ENCODE measurements at regions not wholly inside any gene's neighbourhood (a gene's known extent, or its start where the extent isn't known, plus 50 kb on each side); places are given as distances from the start of the nearest gene placed in this dataset.

DNA sequence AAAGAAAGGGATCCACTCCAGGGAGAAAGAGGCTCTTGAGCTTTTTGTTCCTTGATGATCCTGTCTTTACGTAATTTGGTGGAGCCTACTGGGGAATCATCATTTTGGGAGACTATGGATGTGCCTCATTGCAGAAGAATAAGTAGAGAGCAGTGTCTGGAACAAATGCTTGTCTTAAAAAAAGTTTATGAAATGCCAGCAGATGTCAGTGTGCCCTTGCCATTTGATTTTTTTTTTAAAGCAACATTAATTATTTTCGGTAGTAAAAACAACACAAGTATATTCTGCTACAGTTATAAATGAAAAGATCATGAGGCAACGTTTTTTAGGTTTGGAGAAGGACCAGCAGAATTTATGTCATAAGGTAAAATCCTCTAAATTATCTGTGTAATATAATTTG, 934.8 kb upstream of the EEF2KMT start:
- no peaks in the 10 kb centered on the region for H3K9me3 ChIP-seq (ENCODE audit: insufficient read depth, low read length)
- TF ChIP-seq, protein P1, sequence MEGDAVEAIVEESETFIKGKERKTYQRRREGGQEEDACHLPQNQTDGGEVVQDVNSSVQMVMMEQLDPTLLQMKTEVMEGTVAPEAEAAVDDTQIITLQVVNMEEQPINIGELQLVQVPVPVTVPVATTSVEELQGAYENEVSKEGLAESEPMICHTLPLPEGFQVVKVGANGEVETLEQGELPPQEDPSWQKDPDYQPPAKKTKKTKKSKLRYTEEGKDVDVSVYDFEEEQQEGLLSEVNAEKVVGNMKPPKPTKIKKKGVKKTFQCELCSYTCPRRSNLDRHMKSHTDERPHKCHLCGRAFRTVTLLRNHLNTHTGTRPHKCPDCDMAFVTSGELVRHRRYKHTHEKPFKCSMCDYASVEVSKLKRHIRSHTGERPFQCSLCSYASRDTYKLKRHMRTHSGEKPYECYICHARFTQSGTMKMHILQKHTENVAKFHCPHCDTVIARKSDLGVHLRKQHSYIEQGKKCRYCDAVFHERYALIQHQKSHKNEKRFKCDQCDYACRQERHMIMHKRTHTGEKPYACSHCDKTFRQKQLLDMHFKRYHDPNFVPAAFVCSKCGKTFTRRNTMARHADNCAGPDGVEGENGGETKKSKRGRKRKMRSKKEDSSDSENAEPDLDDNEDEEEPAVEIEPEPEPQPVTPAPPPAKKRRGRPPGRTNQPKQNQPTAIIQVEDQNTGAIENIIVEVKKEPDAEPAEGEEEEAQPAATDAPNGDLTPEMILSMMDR (IDR thresholded peaks at IDR 0.05; ENCODE audit: low read depth, low read length) = no peak
- TF ChIP-seq EZH2phosphoT487 (IDR thresholded peaks at IDR 0.05; ENCODE audit: low read depth) = no peak
- H3K4me2 ChIP-seq (ENCODE audit: low read length) = no peak overlapping the region
- no peaks in the 10 kb centered on the region for H4K20me1 ChIP-seq (ENCODE audit: insufficient read depth, low read length)
- H3K9ac ChIP-seq (ENCODE audit: low read length) = no peak overlapping the region
- H3K36me3 ChIP-seq (replicated peaks; ENCODE audit: low read depth, low read length) = no peaks in the 10 kb centered on the region
- no peaks in the 10 kb centered on the region for H3K4me1 ChIP-seq (ENCODE audit: low read length)
- no peak overlapping the region for H2AFZ ChIP-seq (ENCODE audit: low read depth, low read length)
- no peak overlapping the region for H3K4me3 ChIP-seq (ENCODE audit: low read length)
- H3K27me3 ChIP-seq (ENCODE audit: low read depth, low read length) = no peaks in the 10 kb centered on the region
- no peaks in the 10 kb centered on the region for H3K79me2 ChIP-seq (ENCODE audit: low read length)
- no peak overlapping the region for H3K27ac ChIP-seq (ENCODE audit: low read length)

DNA sequence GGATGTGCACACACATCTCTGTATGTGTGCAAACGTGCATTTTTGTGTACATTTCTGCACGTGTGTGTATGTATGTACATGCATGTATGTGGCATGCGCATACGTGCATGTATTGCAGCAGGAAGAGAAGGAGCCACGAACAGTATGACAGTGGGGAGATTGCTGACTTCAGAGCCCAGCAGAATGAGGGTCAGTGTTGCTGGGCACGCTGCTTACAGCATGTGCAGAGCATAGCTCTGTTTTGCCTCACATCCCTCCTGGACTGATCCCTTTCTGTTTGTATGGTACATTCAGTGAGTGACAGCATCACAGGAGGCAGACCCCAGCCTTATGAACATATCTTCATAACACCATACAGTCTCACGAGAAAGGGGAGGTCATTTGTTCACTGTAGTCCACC, 934.0 kb upstream of the EEF2KMT start:
- H3K36me3 ChIP-seq (replicated peaks; ENCODE audit: low read depth, low read length) = no peaks in the 10 kb centered on the region
- no peak overlapping the region for H3K4me2 ChIP-seq (ENCODE audit: low read length)
- no peak overlapping the region for H3K4me3 ChIP-seq (ENCODE audit: low read length)
- H2AFZ ChIP-seq (ENCODE audit: low read depth, low read length) = no peak overlapping the region
- H4K20me1 ChIP-seq (ENCODE audit: insufficient read depth, low read length) = no peaks in the 10 kb centered on the region
- no peaks in the 10 kb centered on the region for H3K27me3 ChIP-seq (ENCODE audit: low read depth, low read length)
- no peaks in the 10 kb centered on the region for H3K9me3 ChIP-seq (ENCODE audit: insufficient read depth, low read length)
- TF ChIP-seq EZH2phosphoT487 (IDR thresholded peaks at IDR 0.05; ENCODE audit: low read depth) = no peak
- TF ChIP-seq, protein P1 (IDR thresholded peaks at IDR 0.05; ENCODE audit: low read depth, low read length) = no peak
- H3K9ac ChIP-seq (ENCODE audit: low read length) = no peak overlapping the region
- no peak overlapping the region for H3K27ac ChIP-seq (ENCODE audit: low read length)
- H3K79me2 ChIP-seq (ENCODE audit: low read length) = no peaks in the 10 kb centered on the region
- no peaks in the 10 kb centered on the region for H3K4me1 ChIP-seq (ENCODE audit: low read length)

DNA sequence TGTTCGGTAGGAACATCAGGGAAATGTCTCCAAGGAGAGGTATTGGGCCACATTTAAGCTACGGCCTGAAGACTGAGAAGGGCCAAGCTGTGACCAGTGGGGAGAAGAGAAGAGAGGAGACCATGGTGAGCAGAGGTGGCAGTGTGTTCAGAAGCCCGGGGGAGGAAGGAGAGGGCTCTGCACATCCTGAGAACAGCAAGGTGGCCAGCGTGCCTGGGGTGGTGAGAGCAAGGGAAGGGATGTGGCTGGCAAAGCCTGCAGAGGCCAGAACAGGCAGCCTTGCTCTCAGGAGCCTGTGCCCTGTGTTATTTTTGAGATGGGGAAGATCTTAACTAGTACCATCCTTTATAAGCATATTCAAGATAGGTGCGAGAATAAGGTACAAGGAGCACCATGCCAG, 933.5 kb upstream of the EEF2KMT start:
- Histone ChIP-seq H3K4me2 (ENCODE audit: low read length) (no peak overlapping the region), H3K79me2 (ENCODE audit: low read length) (no peaks in the 10 kb centered on the region), H3K4me1 (ENCODE audit: low read length) (no peaks in the 10 kb centered on the region), H3K4me3 (ENCODE audit: low read length) (no peak overlapping the region), H3K9me3 (ENCODE audit: insufficient read depth, low read length) (no peaks in the 10 kb centered on the region), H3K36me3 (replicated peaks; ENCODE audit: low read depth, low read length) (no peaks in the 10 kb centered on the region), H3K27ac (ENCODE audit: low read length) (no peak overlapping the region), H4K20me1 (ENCODE audit: insufficient read depth, low read length) (no peaks in the 10 kb centered on the region), H3K9ac (ENCODE audit: low read length) (no peak overlapping the region), H3K27me3 (ENCODE audit: low read depth, low read length) (no peaks in the 10 kb centered on the region), H2AFZ (ENCODE audit: low read depth, low read length) (no peak overlapping the region)
- TF ChIP-seq EZH2phosphoT487 (IDR thresholded peaks at IDR 0.05; ENCODE audit: low read depth) = no peak
- TF ChIP-seq, protein P1 (IDR thresholded peaks at IDR 0.05; ENCODE audit: low read depth, low read length) = no peak

DNA sequence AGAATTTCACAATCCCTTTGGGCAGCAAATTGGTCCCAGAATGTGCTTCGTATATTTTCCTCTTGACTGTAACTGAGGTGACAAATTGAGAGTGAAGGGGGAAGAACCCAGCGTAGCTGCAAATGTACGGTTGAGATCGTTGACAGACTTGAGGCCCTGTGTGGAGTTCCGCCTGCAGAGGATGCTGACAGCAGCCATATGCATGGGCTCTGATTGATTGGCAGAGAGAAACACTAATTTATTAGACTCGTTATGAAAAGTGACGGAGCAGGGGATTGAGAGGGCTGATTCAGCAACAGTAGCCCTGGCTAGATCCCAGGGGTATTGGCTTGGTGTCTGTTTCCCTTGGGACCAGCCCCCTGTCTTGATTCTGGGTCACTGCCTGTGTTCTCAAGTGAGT, 930.1 kb upstream of the EEF2KMT start:
- Histone ChIP-seq H3K4me1 (ENCODE audit: low read length) (no peaks in the 10 kb centered on the region), H3K9ac (ENCODE audit: low read length) (no peak overlapping the region), H3K27me3 (ENCODE audit: low read depth, low read length) (no peaks in the 10 kb centered on the region), H3K4me2 (ENCODE audit: low read length) (no peak overlapping the region), H3K4me3 (ENCODE audit: low read length) (no peak overlapping the region), H3K36me3 (replicated peaks; ENCODE audit: low read depth, low read length) (no peaks in the 10 kb centered on the region), H2AFZ (ENCODE audit: low read depth, low read length) (no peak overlapping the region), H3K9me3 (ENCODE audit: insufficient read depth, low read length) (no peaks in the 10 kb centered on the region), H3K79me2 (ENCODE audit: low read length) (no peaks in the 10 kb centered on the region), H4K20me1 (ENCODE audit: insufficient read depth, low read length) (no peaks in the 10 kb centered on the region), H3K27ac (ENCODE audit: low read length) (no peak overlapping the region)
- TF ChIP-seq, protein P1 (IDR thresholded peaks at IDR 0.05; ENCODE audit: low read depth, low read length) = no peak
- no peak for TF ChIP-seq EZH2phosphoT487 (IDR thresholded peaks at IDR 0.05; ENCODE audit: low read depth)
